A673 (cell line): ENCODE measurements at regions not wholly inside any gene's neighbourhood (a gene's known extent, or its start where the extent isn't known, plus 50 kb on each side); places are given as distances from the start of the nearest gene placed in this dataset.

ENCODE experiments used
- EZH2 ChIP-seq: fragments of 200-600 bp; sonication (generic); IDR thresholded peaks from 2 replicates; pipeline ENCODE4 v1.6.1; 2017; ENCODE audit warnings: borderline replicate concordance, low read depth, mild to moderate bottlenecking, mixed read lengths, antibody characterized with exemption, low read length; ENCODE audit not compliant: poor library complexity, severe bottlenecking
- TF ChIP-seq, protein P1 (sequence below): fragments of 300-800, 200-600 bp; sonication (generic); conservative IDR thresholded peaks from 2 replicates; pipeline ENCODE4 v1.5.1; 2017; ENCODE audit warnings: low read depth, mild to moderate bottlenecking, antibody characterized with exemption, low read length, moderate library complexity, mixed read lengths

DNA sequence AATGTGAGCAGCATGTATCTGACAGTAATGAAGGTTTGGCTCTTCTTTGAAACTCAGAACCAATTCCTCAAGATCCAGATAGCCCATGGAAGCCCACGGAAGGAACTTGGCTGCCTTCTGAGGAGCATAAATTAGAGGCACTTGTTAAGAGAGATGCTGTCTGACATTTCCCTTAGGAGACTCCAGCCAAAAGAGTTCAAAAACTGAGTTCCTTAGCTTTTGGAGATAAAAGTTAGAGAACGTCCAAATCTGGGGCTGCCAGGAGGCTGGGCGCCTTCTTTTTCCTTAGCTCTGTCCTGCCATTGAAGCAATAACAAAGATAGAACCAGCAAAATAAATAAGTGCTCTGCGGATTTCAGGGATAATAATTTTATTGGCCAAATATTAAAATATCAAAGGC is 439.6 kb upstream of the USP24 start:
- TF ChIP-seq, protein P1, sequence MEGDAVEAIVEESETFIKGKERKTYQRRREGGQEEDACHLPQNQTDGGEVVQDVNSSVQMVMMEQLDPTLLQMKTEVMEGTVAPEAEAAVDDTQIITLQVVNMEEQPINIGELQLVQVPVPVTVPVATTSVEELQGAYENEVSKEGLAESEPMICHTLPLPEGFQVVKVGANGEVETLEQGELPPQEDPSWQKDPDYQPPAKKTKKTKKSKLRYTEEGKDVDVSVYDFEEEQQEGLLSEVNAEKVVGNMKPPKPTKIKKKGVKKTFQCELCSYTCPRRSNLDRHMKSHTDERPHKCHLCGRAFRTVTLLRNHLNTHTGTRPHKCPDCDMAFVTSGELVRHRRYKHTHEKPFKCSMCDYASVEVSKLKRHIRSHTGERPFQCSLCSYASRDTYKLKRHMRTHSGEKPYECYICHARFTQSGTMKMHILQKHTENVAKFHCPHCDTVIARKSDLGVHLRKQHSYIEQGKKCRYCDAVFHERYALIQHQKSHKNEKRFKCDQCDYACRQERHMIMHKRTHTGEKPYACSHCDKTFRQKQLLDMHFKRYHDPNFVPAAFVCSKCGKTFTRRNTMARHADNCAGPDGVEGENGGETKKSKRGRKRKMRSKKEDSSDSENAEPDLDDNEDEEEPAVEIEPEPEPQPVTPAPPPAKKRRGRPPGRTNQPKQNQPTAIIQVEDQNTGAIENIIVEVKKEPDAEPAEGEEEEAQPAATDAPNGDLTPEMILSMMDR: no peak
- no peak for TF ChIP-seq EZH2
